PC-9 (cell line): ENCODE measurements at regions not wholly inside any gene's neighbourhood (a gene's known extent, or its start where the extent isn't known, plus 50 kb on each side); places are given as distances from the start of the nearest gene placed in this dataset.

ENCODE experiments used
- BruUV-seq: library from RNA; stranded (reverse); fragments of 400-500 nt; replicated peaks from 2 replicates; lab custom pipeline; 2021; lab: Mats Ljungman, UMichigan
- CTCF ChIA-PET: fragments of 300-600 bp; sonication (Branson Sonifier 250); formaldehyde crosslinking; loops from one replicate; lab custom pipeline; 2022; ENCODE audit warnings: antibody characterized with exemption; lab: Charles Lee
- POLR2A ChIA-PET: fragments of 300-600 bp; sonication (Branson Sonifier 250); formaldehyde crosslinking; loops from one replicate; lab custom pipeline; 2022; ENCODE audit warnings: antibody characterized with exemption; ENCODE audit not compliant: unreplicated experiment; lab: Charles Lee
- DNase-seq, 2 experiments: peaks; one replicate each; pipeline versions ENCODE4 v3.0.0 to v3.0.0-alpha.2; 2015 to 2022; ENCODE audit warnings: mixed read lengths in 1 of 2
- H2AFZ ChIP-seq: fragments of 200-600 bp; sonication (generic); 2 replicates; pipeline ENCODE4 v1.8.1; 2017; ENCODE audit warnings: antibody characterized with exemption
- H3F3A ChIP-seq: fragments of 200-600 bp; sonication (generic); 2 replicates; pipeline ENCODE4 v1.8.1; 2017; ENCODE audit warnings: antibody characterized with exemption, mild to moderate bottlenecking, low read depth; ENCODE audit not compliant: insufficient read depth
- H3K27ac ChIP-seq: fragments of 200-600 bp; sonication (generic); 2 replicates; pipeline ENCODE4 v1.6.1; 2016; ENCODE audit warnings: mixed run types
- H3K27me3 ChIP-seq: fragments of 200-600 bp; sonication (generic); 2 replicates; pipeline ENCODE4 v1.6.1; 2016; ENCODE audit warnings: low read depth, mixed run types; ENCODE audit not compliant: insufficient read depth
- H3K36me3 ChIP-seq: fragments of 200-600 bp; sonication (generic); 2 replicates; pipeline ENCODE4 v1.6.1; 2016; ENCODE audit warnings: low read depth, mixed run types
- H3K4me1 ChIP-seq: fragments of 200-600 bp; sonication (generic); replicated peaks from 2 replicates; pipeline ENCODE4 v1.6.1; 2016; ENCODE audit warnings: mixed run types; ENCODE audit not compliant: insufficient read depth
- H3K4me2 ChIP-seq: fragments of 200-600 bp; sonication (generic); 2 replicates; pipeline ENCODE4 v1.6.1; 2017; ENCODE audit warnings: mixed run types
- H3K4me3 ChIP-seq: fragments of 200-600 bp; sonication (generic); 2 replicates; pipeline ENCODE4 v1.6.1; 2016; ENCODE audit warnings: mixed run types
- H3K79me2 ChIP-seq: fragments of 200-600 bp; sonication (generic); 2 replicates; pipeline ENCODE4 v1.6.1; 2017; ENCODE audit warnings: low read depth, mixed run types
- H3K9me2 ChIP-seq: fragments of 200-600 bp; sonication (generic); 2 replicates; pipeline ENCODE4 v1.8.1; 2017; ENCODE audit warnings: mild to moderate bottlenecking; ENCODE audit not compliant: insufficient read depth
- H3K9me3 ChIP-seq: fragments of 200-600 bp; sonication (generic); 2 replicates; pipeline ENCODE4 v1.8.1; 2016; ENCODE audit warnings: low read depth; ENCODE audit not compliant: insufficient read depth
- H4K20me1 ChIP-seq: fragments of 200-600 bp; sonication (generic); 2 replicates; pipeline ENCODE4 v1.8.1; 2017; ENCODE audit not compliant: insufficient read depth
- EZH2 ChIP-seq: fragments of 200-600 bp; sonication (generic); IDR thresholded peaks from 2 replicates; pipeline ENCODE4 v1.8.0; 2017; ENCODE audit warnings: antibody characterized with exemption, low read depth
- intact Hi-C: fragments of 100-400 bp; cut with micrococcal nuclease; formaldehyde crosslinking; loops from one replicate; pipeline ENCODE4 v1.10.0; 2022; ENCODE audit not compliant: unreplicated experiment
- TF ChIP-seq, protein P1 (sequence below): fragments of 200-600 bp; sonication (generic); conservative IDR thresholded peaks from 2 replicates; pipeline ENCODE4 v1.6.1; 2017; ENCODE audit warnings: mixed run types, antibody characterized with exemption, mild to moderate bottlenecking, moderate library complexity

DNA sequence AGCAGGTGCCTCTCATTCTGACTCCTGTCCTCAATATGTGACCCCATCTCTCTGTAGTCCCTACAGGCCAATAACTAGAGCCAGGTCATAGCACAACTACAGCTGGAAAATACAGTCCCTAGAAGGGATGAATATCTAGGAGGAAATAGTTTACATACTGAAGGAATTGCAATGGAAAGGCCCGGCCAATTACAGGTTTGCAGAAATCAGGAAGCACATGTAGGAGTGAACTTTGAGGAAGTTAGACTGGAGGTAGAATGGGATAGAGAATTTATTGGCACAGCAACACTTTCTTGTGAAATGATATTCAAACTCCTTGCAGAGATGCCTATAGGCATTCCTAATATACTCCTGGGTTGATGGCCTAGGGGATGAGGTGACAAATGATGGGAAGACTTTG lies 257.3 kb downstream of the GRIN2B start:
- H3K9me3 ChIP-seq, result no peaks in the 10 kb centered on the region
- H3K9me2 ChIP-seq, result no peaks in the 10 kb centered on the region
- no peak overlapping the region for H3K4me3 ChIP-seq
- CTCF ChIA-PET, result no interaction called here
- no peak overlapping the region for H2AFZ ChIP-seq
- H3F3A ChIP-seq, result no peaks in the 10 kb centered on the region
- H3K4me2 ChIP-seq, result no peak overlapping the region
- TF ChIP-seq EZH2, result no peak
- TF ChIP-seq, protein P1, sequence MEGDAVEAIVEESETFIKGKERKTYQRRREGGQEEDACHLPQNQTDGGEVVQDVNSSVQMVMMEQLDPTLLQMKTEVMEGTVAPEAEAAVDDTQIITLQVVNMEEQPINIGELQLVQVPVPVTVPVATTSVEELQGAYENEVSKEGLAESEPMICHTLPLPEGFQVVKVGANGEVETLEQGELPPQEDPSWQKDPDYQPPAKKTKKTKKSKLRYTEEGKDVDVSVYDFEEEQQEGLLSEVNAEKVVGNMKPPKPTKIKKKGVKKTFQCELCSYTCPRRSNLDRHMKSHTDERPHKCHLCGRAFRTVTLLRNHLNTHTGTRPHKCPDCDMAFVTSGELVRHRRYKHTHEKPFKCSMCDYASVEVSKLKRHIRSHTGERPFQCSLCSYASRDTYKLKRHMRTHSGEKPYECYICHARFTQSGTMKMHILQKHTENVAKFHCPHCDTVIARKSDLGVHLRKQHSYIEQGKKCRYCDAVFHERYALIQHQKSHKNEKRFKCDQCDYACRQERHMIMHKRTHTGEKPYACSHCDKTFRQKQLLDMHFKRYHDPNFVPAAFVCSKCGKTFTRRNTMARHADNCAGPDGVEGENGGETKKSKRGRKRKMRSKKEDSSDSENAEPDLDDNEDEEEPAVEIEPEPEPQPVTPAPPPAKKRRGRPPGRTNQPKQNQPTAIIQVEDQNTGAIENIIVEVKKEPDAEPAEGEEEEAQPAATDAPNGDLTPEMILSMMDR, result no peak
- no peaks in the 10 kb centered on the region for H3K36me3 ChIP-seq
- no peak for DNase-seq
- H3K27me3 ChIP-seq, result peaks cover 12% of the 10 kb centered on the region; the same call in 1 of the 2 replicates
- BruUV-seq, result no TSS peak
- H4K20me1 ChIP-seq, result no peaks in the 10 kb centered on the region
- H3K79me2 ChIP-seq, result no peaks in the 10 kb centered on the region
- 0 out of 2 replicates have a peak, but pooled peaks cover 6% of the 10 kb centered on the region for H3K4me1 ChIP-seq
- intact Hi-C loops, result no loop called here
- POLR2A ChIA-PET, result no interaction called here
- no peak overlapping the region for H3K27ac ChIP-seq

DNA sequence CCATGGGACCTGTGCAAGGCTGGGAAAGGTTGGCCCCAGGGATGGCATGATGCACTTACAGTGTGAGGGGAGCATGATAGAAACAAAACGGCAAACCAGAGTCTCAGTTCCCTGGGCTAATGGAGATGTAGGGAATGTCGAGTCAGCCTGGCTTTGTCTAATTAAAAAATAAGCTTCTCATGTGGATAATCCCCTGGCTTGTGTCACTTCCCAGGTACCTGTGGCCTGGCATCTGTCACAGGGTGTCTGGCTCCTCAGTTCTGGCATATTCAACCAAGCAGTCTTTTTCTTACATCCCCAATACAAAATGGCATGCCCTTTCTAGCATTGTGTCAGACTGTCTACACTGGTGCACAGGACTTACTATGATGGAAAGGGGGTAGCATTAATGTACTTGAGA lies 261.4 kb downstream of the GRIN2B start:
- H3K9me3 ChIP-seq, result no peaks in the 10 kb centered on the region
- no peaks in the 10 kb centered on the region for H3K79me2 ChIP-seq
- peaks cover 4% of the 10 kb centered on the region; the same call in 1 of the 2 replicates for H3K27me3 ChIP-seq
- H3K4me2 ChIP-seq, result no peak overlapping the region
- BruUV-seq, result no TSS peak
- ChIA-PET POLR2A (no interaction called here), CTCF (no interaction called here)
- H3K9me2 ChIP-seq, result no peaks in the 10 kb centered on the region
- no peaks in the 10 kb centered on the region for H3F3A ChIP-seq
- no peaks in the 10 kb centered on the region for H3K36me3 ChIP-seq
- no peak for DNase-seq
- H3K4me3 ChIP-seq, result no peak overlapping the region
- intact Hi-C loops, result no loop called here
- no peak overlapping the region for H3K27ac ChIP-seq
- H3K4me1 ChIP-seq, result 0 out of 2 replicates have a peak, but pooled peaks cover 3% of the 10 kb centered on the region
- H4K20me1 ChIP-seq, result no peaks in the 10 kb centered on the region
- H2AFZ ChIP-seq, result no peak overlapping the region
- TF ChIP-seq EZH2, result no peak

DNA sequence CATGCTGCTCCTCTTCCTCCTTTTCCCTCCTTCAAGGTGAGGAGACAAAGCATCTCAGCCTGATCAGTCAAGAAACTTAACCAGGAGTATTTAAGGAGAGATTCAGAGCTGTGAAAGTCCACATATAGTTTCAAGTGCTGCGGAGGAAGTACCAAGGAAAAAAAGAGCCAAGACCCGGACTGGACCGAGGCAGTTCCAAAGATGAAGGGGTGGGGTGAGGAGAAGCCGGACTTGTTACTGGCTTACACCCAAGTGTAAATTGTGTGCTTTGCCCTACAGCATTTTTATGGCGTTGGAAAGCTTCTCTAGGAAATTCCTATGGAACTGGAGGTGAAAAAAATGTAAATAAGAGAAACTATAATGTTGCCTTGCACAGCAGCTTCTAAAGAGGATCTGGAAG lies 263.1 kb downstream of the GRIN2B start:
- Histone ChIP-seq H4K20me1 (no peaks in the 10 kb centered on the region), H3K4me3 (no peak overlapping the region), H3K79me2 (no peaks in the 10 kb centered on the region), H3K9me3 (no peaks in the 10 kb centered on the region), H3K27ac (no peak overlapping the region), H3F3A (no peaks in the 10 kb centered on the region), H2AFZ (no peak overlapping the region), H3K4me1 (no peaks in the 10 kb centered on the region), H3K36me3 (no peaks in the 10 kb centered on the region), H3K4me2 (no peak overlapping the region), H3K9me2 (no peaks in the 10 kb centered on the region), H3K27me3 (peaks cover 4% of the 10 kb centered on the region; the same call in 1 of the 2 replicates)
- CTCF ChIA-PET, result no interaction called here
- no TSS peak for BruUV-seq
- POLR2A ChIA-PET, result no interaction called here
- DNase-seq, result no peak
- intact Hi-C loops, result no loop called here
- TF ChIP-seq EZH2, result no peak
- TF ChIP-seq, protein P1, result no peak

DNA sequence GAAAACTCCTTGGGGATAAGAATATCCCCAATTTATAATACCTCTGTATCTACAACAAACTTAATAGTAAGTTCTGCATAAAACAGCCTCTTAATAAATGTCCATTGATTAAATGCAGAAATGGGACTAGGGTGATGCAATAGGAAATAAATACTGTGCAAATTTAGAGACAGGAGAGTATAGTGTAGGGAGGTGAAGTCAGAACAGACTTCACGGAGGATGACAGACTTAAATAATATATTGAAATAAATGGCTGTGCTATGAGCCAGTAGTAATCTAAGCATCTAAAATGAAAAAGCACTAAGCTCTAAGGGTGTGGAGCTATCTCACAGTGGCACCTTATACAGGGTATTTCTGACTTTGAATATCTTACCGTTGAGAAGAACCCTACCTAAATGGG lies 265.3 kb downstream of the GRIN2B start:
- H3K27ac ChIP-seq, result no peak overlapping the region

More for the DNA sequence above, 265.3 kb downstream of the GRIN2B start:
- no peak for DNase-seq
- Histone ChIP-seq H3K9me3 (no peaks in the 10 kb centered on the region), H3K27me3 (no peaks in the 10 kb centered on the region), H2AFZ (no peak overlapping the region), H3K4me1 (no peaks in the 10 kb centered on the region), H3K9me2 (no peaks in the 10 kb centered on the region), H4K20me1 (no peaks in the 10 kb centered on the region), H3F3A (no peaks in the 10 kb centered on the region), H3K4me3 (no peak overlapping the region), H3K36me3 (no peaks in the 10 kb centered on the region), H3K4me2 (no peak overlapping the region), H3K79me2 (no peaks in the 10 kb centered on the region)
- ChIA-PET POLR2A (no interaction called here), CTCF (no interaction called here)
- intact Hi-C loops, result no loop called here
- no peak for TF ChIP-seq EZH2
- TF ChIP-seq, protein P1, result no peak
- no TSS peak for BruUV-seq
